ENCODE measurements at regions not wholly inside any gene's neighbourhood (a gene's known extent, or its start where the extent isn't known, plus 50 kb on each side); places are given as distances from the start of the nearest gene placed in this dataset.

DNA sequence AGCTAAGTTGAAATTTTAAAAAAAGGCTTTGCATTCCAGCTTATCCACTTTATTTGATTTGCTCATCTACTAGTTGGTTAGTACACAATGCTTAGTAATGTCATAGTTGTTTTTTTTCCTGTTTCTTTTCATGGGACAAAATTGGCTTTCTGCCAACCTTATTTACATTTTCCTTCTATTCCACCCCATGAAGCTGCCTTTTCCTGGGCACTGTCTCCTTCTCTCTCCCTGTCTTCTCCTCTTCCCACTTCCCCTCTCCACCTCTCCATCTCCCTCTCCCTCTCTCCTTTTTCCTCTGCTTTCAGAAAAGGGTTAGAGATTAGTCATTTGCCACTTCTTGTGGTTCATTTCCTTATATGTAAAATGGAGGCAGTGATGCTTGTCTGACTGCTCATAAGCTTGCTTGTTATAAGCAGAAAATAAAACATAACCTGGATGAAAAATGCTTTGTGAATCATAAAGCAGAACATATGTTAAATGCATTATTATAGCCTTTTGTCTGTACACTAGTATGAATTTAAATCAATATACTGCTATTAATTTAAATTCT is 181.9 kb downstream of the CEP135 start:
- no peak overlapping the region for H3K4me2 ChIP-seq
- H3K4me3 ChIP-seq (ENCODE audit: low read depth in 2 of 2, low read length in 1 of 2): no peak overlapping the region
- H3K79me2 ChIP-seq (ENCODE audit: insufficient read depth): no peaks in the 10 kb centered on the region; the same call in 1 of the 2 replicates
- TF ChIP-seq REST (IDR thresholded peaks at IDR 0.05; ENCODE audit: low read depth, low read length) (no peak), NRF1 (IDR thresholded peaks at IDR 0.05; ENCODE audit: low read depth, low read length) (no peak), RCOR1 (IDR thresholded peaks at IDR 0.05; ENCODE audit: low read length) (no peak), GATA2 (CRISPR knock-in tag; IDR thresholded peaks at IDR 0.05) (no peak), TEAD4 (IDR thresholded peaks at IDR 0.05; ENCODE audit: borderline replicate concordance, insufficient read depth) (no peak), RFX5 (IDR thresholded peaks at IDR 0.05; ENCODE audit: low read length) (no peak), YY1 (IDR thresholded peaks at IDR 0.05; ENCODE audit: low read depth) (no peak), RAD21 (IDR thresholded peaks at IDR 0.05; ENCODE audit: low read length) (no peak), FOXM1 (IDR thresholded peaks at IDR 0.05; ENCODE audit: low read depth) (no peak), MXI1 (IDR thresholded peaks at IDR 0.05; ENCODE audit: low read depth, low read length) (no peak), SMC3 (IDR thresholded peaks at IDR 0.05; ENCODE audit: low read depth, low read length) (no peak), NFIC (IDR thresholded peaks at IDR 0.05; ENCODE audit: borderline replicate concordance) (no peak; the same call in 1 of the 2 replicates), IRF3 (IDR thresholded peaks at IDR 0.05; ENCODE audit: low read depth, low read length) (no peak), ELF1 (IDR thresholded peaks at IDR 0.05) (no peak), EZH2phosphoT487 (IDR thresholded peaks at IDR 0.05; ENCODE audit: borderline replicate concordance, low read depth) (no peak)
- TF ChIP-seq, protein P1, sequence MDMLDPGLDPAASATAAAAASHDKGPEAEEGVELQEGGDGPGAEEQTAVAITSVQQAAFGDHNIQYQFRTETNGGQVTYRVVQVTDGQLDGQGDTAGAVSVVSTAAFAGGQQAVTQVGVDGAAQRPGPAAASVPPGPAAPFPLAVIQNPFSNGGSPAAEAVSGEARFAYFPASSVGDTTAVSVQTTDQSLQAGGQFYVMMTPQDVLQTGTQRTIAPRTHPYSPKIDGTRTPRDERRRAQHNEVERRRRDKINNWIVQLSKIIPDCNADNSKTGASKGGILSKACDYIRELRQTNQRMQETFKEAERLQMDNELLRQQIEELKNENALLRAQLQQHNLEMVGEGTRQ (IDR thresholded peaks at IDR 0.05; ENCODE audit: borderline replicate concordance, low read depth, low read length): no peak
- ChIA-PET CTCF (interaction anchor here (1.0 to 2.1 kb wide), 5 partner anchors 9 to 79 kb away, joined by 3 to 6 read pairs (median 3); no protein-coding TSS in a partner anchor), POLR2A (no interaction called here)
- no peak for DNase-seq
- no peaks in the 10 kb centered on the region for H3K36me3 ChIP-seq (replicated peaks in 1 of 2; ENCODE audit: control insufficient read depth in 1 of 2, insufficient read depth in 2 of 2, low read length in 1 of 2)
- no peaks in the 10 kb centered on the region for H3K9me2 ChIP-seq
- no peak overlapping the region for H3K9ac ChIP-seq
- H3F3A ChIP-seq (replicated peaks; ENCODE audit: insufficient read depth): no peaks in the 10 kb centered on the region
- 0 out of 4 replicates have a peak overlapping the region, but pooled peaks of 1 of the 2 experiments have one; percentile 0 for H3K27ac ChIP-seq (ENCODE audit: low read depth in 2 of 2, low read length in 1 of 2)
- H4K20me1 ChIP-seq (ENCODE audit: insufficient read depth): no peaks in the 10 kb centered on the region
- H3K4me1 ChIP-seq (ENCODE audit: control insufficient read depth in 1 of 2, insufficient read depth in 2 of 2, low read depth in 1 of 2, low read length in 1 of 2): peaks cover 4 to 26% of the 10 kb centered on the region in 2 experiments; a peak in 2 of 4 replicates
- no peaks in the 10 kb centered on the region for H3K27me3 ChIP-seq (ENCODE audit: insufficient read depth)
- H2AFZ ChIP-seq (ENCODE audit: low read depth): no peak overlapping the region
- H3K9me3 ChIP-seq: no peaks in the 10 kb centered on the region
